Lower leg skin (tissue), 4 donors: ENCODE measurements at regions not wholly inside any gene's neighbourhood (a gene's known extent, or its start where the extent isn't known, plus 50 kb on each side); places are given as distances from the start of the nearest gene placed in this dataset.

ENCODE experiments used
- DNase-seq, 2 donors: peaks; one replicate each; pipeline ENCODE4 v3.0.0-alpha.2; 2019; ENCODE audit warnings: low spot score in 2 of 2
- H3K4me3 ChIP-seq: fragments of 200-600 bp; sonication (generic); 2 replicates; pipeline ENCODE4 v1.5.1; 2017; ENCODE audit warnings: mild to moderate bottlenecking, low read depth; ENCODE audit not compliant: poor library complexity, severe bottlenecking
- POLR2A ChIP-seq, 2 donors: fragments of 450-650 bp; IDR thresholded peaks; one replicate each; pipeline ENCODE4 v1.6.1; 2016 to 2017; ENCODE audit warnings: antibody characterized with exemption in 2 of 2, mild to moderate bottlenecking in 1 of 2, moderate library complexity in 1 of 2
- WGBS, 2 donors: methylation state at CpG; one replicate each; pipeline ENCODE4 v1.1.5; 2018; 5-methylcytosine and 5-hydroxymethylcytosine counted together
- intact Hi-C: fragments of 100-400 bp; cut with DNase I; formaldehyde crosslinking; loops from one replicate; pipeline ENCODE4 v1.15.0; 2023; ENCODE audit warnings: low total_unique reads
- TF ChIP-seq, protein P1 (sequence below), 3 donors: fragments of 450-650 bp; IDR thresholded peaks; one replicate each; pipeline ENCODE4 v1.5.1; 2016; ENCODE audit warnings: antibody characterized with exemption in 3 of 3, mild to moderate bottlenecking in 3 of 3, moderate library complexity in 2 of 3

GRCh38 chr2:16817305-16818202 is 151.9 kb upstream of the CYRIA start:
- DNase-seq, result no peak
- 79 to 89% methylated on average over 3 of the region's 3 CpGs for WGBS, 2 donors
- TF ChIP-seq, protein P1, sequence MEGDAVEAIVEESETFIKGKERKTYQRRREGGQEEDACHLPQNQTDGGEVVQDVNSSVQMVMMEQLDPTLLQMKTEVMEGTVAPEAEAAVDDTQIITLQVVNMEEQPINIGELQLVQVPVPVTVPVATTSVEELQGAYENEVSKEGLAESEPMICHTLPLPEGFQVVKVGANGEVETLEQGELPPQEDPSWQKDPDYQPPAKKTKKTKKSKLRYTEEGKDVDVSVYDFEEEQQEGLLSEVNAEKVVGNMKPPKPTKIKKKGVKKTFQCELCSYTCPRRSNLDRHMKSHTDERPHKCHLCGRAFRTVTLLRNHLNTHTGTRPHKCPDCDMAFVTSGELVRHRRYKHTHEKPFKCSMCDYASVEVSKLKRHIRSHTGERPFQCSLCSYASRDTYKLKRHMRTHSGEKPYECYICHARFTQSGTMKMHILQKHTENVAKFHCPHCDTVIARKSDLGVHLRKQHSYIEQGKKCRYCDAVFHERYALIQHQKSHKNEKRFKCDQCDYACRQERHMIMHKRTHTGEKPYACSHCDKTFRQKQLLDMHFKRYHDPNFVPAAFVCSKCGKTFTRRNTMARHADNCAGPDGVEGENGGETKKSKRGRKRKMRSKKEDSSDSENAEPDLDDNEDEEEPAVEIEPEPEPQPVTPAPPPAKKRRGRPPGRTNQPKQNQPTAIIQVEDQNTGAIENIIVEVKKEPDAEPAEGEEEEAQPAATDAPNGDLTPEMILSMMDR (IDR thresholded peaks at IDR 0.05), result no peak
- TF ChIP-seq POLR2A (IDR thresholded peaks at IDR 0.05), result no peak
- intact Hi-C loops, result no loop called here
- H3K4me3 ChIP-seq, result no peak overlapping the region

DNA sequence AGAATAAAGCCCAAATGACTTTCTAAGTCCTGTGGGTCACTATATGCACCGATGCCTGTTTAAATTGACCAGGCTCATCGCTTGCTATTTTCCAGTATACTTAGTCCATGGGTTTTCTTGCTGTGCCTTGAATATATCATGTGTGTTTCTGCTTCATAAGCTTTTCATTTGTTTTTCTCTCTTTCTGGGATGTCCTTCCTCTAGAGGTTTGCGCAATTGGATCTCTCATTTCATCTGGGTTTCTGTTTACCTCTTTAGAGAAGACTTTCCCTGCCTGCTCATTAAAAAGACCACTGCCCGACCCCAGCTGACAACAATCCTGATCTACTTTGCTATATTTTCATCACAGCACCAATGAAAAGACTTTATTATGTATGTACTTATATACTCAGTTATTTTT is 150.9 kb upstream of the CYRIA start:
- TF ChIP-seq, protein P1 (IDR thresholded peaks at IDR 0.05), result no peak
- H3K4me3 ChIP-seq, result no peak overlapping the region
- intact Hi-C loops, result no loop called here
- DNase-seq, result no peak
- 90% methylated on average over 4 of the region's 4 CpGs for WGBS, 2 donors

GRCh38 chr2:16816016-16816415 is 150.4 kb upstream of the CYRIA start:
- TF ChIP-seq, protein P1 (IDR thresholded peaks at IDR 0.05), result no peak
- no peak for TF ChIP-seq POLR2A (IDR thresholded peaks at IDR 0.05)
- intact Hi-C loops, result no loop called here
- whole genome bisulfite sequencing, 2 donors, result 69% methylated on average over 1 of the region's 1 CpG
- H3K4me3 ChIP-seq, result no peak overlapping the region
- DNase-seq, result no peak

DNA sequence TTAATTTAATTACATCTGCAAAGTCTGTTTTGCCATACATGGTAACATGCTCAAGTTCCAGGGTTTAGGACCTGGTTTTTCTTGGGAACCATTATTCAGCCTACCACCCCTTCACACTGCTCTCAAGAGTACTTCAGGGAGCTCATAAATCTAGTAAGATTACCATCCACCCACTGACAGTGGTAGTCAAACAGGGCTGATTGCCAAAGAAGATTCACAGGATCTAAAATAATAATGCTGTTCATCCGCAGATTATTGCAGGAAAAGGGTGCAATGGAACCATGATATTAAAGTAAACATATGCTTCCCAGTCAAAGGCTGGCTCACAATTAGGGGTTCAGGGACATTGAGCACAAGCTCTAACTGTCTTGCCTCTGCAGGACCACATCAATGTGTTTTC is 148.0 kb upstream of the CYRIA start:
- DNase-seq, result no peak
- no peak overlapping the region for H3K4me3 ChIP-seq
- intact Hi-C loops, result no loop called here
- TF ChIP-seq POLR2A (IDR thresholded peaks at IDR 0.05), result no peak
- TF ChIP-seq, protein P1 (IDR thresholded peaks at IDR 0.05), result no peak
- WGBS, 2 donors, result 33 to 54% methylated on average over 1 of the region's 1 CpG

GRCh38 chr2:16798472-16798871 is 132.8 kb upstream of the CYRIA start:
- WGBS, 2 donors, result 75 to 82% methylated on average over 2 of the region's 2 CpGs

More at GRCh38 chr2:16798472-16798871, 132.8 kb upstream of the CYRIA start:
- intact Hi-C loops, result no loop called here
- TF ChIP-seq POLR2A (IDR thresholded peaks at IDR 0.05), result no peak
- TF ChIP-seq, protein P1 (IDR thresholded peaks at IDR 0.05), result no peak
- no peak for DNase-seq
- H3K4me3 ChIP-seq, result no peak overlapping the region
